DND-41 (cell line): ENCODE measurements at regions not wholly inside any gene's neighbourhood (a gene's known extent, or its start where the extent isn't known, plus 50 kb on each side); places are given as distances from the start of the nearest gene placed in this dataset.

Experiments used
- ATAC-seq: fragments of 200-7000 bp; cut with Tn5 transposase; 3 replicates; pipeline ENCODE4 v1.9.1; 2021; ENCODE audit warnings: low read depth; ENCODE audit not compliant: insufficient read depth
- DNase-seq: peaks from one replicate; pipeline ENCODE4 v3.0.0-alpha.2; 2020
- H2AFZ ChIP-seq: 2 replicates; pipeline ENCODE4 v1.6.0; 2012; ENCODE audit warnings: low read depth, low read length
- H3K27ac ChIP-seq: 2 replicates; pipeline ENCODE4 v1.5.1; 2012; ENCODE audit warnings: low read length, inconsistent platforms
- H3K27me3 ChIP-seq: fragments of 200-600 bp; sonication (generic); 2 replicates; pipeline ENCODE4 v1.6.0; 2012; ENCODE audit warnings: low read length, mild to moderate bottlenecking, inconsistent platforms; ENCODE audit not compliant: insufficient read depth, poor library complexity
- H3K36me3 ChIP-seq: 2 replicates; pipeline ENCODE4 v1.5.1; 2012; ENCODE audit warnings: low read length, inconsistent platforms; ENCODE audit not compliant: insufficient read depth
- H3K4me1 ChIP-seq: 2 replicates; pipeline ENCODE4 v1.5.1; 2012; ENCODE audit warnings: mild to moderate bottlenecking, low read length; ENCODE audit not compliant: insufficient read depth
- H3K4me2 ChIP-seq: 2 replicates; pipeline ENCODE4 v1.6.0; 2012; ENCODE audit warnings: mild to moderate bottlenecking, moderate library complexity, low read length, inconsistent platforms; ENCODE audit not compliant: insufficient read depth
- H3K4me3 ChIP-seq, 2 experiments: fragments of 200-600 bp in 1 of 2; shearing (Covaris generic) in 1 of 2; 2 replicates each; pipeline ENCODE4 v1.5.1; 2012 to 2016; ENCODE audit warnings: inconsistent platforms in 2 of 2, low read length in 2 of 2, mild to moderate bottlenecking in 2 of 2, low read depth in 1 of 2, moderate library complexity in 1 of 2
- H3K79me2 ChIP-seq: 2 replicates; pipeline ENCODE4 v1.6.0; 2012; ENCODE audit warnings: low read length, inconsistent platforms; ENCODE audit not compliant: insufficient read depth
- H3K9ac ChIP-seq: 2 replicates; pipeline ENCODE4 v1.6.0; 2012; ENCODE audit warnings: low read depth, mild to moderate bottlenecking, inconsistent platforms, low read length, moderate library complexity
- H3K9me3 ChIP-seq: 2 replicates; pipeline ENCODE4 v1.5.1; 2012; ENCODE audit warnings: low read length, moderate library complexity, mild to moderate bottlenecking, inconsistent platforms; ENCODE audit not compliant: insufficient read depth, severe bottlenecking
- H4K20me1 ChIP-seq: 2 replicates; pipeline ENCODE4 v1.6.0; 2012; ENCODE audit warnings: low read length; ENCODE audit not compliant: insufficient read depth
- CTCF ChIP-seq: IDR thresholded peaks from 2 replicates; pipeline ENCODE4 v1.5.1; 2012; ENCODE audit warnings: borderline replicate concordance, low read length, moderate library complexity, mild to moderate bottlenecking; ENCODE audit not compliant: poor library complexity, severe bottlenecking; ENCODE audit errors: extremely low read depth
- EZH2 ChIP-seq: IDR thresholded peaks from 3 replicates; pipeline ENCODE4 v1.6.1; 2012; ENCODE audit warnings: borderline replicate concordance, low read depth, mild to moderate bottlenecking, moderate library complexity, low read length, inconsistent platforms; ENCODE audit not compliant: severe bottlenecking

- Histone ChIP-seq H3K4me1 (no peaks in the 10 kb centered on the region), H2AFZ (no peak overlapping the region), H3K27me3 (no peaks in the 10 kb centered on the region), H3K9me3 (no peaks in the 10 kb centered on the region), H3K9ac (no peak overlapping the region), H3K4me3 (no peak overlapping the region), H4K20me1 (no peaks in the 10 kb centered on the region), H3K4me2 (no peak overlapping the region), H3K79me2 (no peaks in the 10 kb centered on the region), H3K27ac (no peak overlapping the region), H3K36me3 (no peaks in the 10 kb centered on the region)
- ATAC-seq (no peak), DNase-seq (no peak)
- TF ChIP-seq CTCF (peak; percentile 20), EZH2 (no peak)
Measured at GRCh38 chr13:62626771-62627170, 1211.1 kb upstream of the PCDH20 start.

- Histone ChIP-seq H3K4me2 (no peak overlapping the region), H3K27ac (no peak overlapping the region), H3K9me3 (no peaks in the 10 kb centered on the region), H3K4me1 (no peaks in the 10 kb centered on the region), H3K9ac (no peak overlapping the region), H3K4me3 (no peak overlapping the region), H3K27me3 (no peaks in the 10 kb centered on the region), H3K36me3 (no peaks in the 10 kb centered on the region), H3K79me2 (no peaks in the 10 kb centered on the region), H4K20me1 (no peaks in the 10 kb centered on the region), H2AFZ (no peak overlapping the region)
- TF ChIP-seq EZH2: no peak
- TF ChIP-seq CTCF: no peak
- DNase-seq (no peak), ATAC-seq (no peak)
Measured at GRCh38 chr13:62625214-62625881, 1209.7 kb upstream of the PCDH20 start.

GRCh38 chr13:62613819-62614218 is 1198.2 kb upstream of the PCDH20 start:
- Histone ChIP-seq H3K27ac (no peak overlapping the region), H2AFZ (no peak overlapping the region), H3K4me1 (no peaks in the 10 kb centered on the region), H3K9ac (no peak overlapping the region), H3K4me3 (no peak overlapping the region), H3K79me2 (no peaks in the 10 kb centered on the region), H4K20me1 (no peaks in the 10 kb centered on the region), H3K27me3 (no peaks in the 10 kb centered on the region), H3K4me2 (no peak overlapping the region), H3K36me3 (no peaks in the 10 kb centered on the region), H3K9me3 (no peaks in the 10 kb centered on the region)
- no peak for TF ChIP-seq CTCF
- no peak for TF ChIP-seq EZH2
- ATAC-seq (no peak), DNase-seq (no peak)
